ENCODE measurements at regions not wholly inside any gene's neighbourhood (a gene's known extent, or its start where the extent isn't known, plus 50 kb on each side); places are given as distances from the start of the nearest gene placed in this dataset.

DNA sequence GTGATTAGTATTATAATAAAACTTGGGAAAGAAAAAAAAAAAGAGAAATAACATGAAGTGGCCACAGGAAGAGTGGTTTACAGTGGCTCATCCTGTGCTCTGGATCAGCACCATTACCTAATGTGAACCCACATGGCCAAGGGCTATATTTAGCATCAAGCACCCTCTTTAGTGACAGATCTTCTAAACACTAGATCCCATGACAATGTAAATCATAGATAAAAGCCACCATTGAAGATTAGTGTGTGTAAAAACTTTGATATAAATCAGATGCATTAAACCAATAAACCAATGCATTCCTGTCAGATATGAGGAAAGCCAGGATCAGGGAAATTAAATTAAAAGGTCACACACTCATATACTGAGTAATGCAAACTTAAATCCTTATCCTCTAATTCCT is 400.6 kb upstream of the MAGEB18 start:
- no peaks in the 10 kb centered on the region for H3K9me3 ChIP-seq
- intact Hi-C loops (cut with DNase I; ENCODE audit: low total_unique reads), result no loop called here
- H3K36me3 ChIP-seq, result no peaks in the 10 kb centered on the region
- TF ChIP-seq, protein P1, sequence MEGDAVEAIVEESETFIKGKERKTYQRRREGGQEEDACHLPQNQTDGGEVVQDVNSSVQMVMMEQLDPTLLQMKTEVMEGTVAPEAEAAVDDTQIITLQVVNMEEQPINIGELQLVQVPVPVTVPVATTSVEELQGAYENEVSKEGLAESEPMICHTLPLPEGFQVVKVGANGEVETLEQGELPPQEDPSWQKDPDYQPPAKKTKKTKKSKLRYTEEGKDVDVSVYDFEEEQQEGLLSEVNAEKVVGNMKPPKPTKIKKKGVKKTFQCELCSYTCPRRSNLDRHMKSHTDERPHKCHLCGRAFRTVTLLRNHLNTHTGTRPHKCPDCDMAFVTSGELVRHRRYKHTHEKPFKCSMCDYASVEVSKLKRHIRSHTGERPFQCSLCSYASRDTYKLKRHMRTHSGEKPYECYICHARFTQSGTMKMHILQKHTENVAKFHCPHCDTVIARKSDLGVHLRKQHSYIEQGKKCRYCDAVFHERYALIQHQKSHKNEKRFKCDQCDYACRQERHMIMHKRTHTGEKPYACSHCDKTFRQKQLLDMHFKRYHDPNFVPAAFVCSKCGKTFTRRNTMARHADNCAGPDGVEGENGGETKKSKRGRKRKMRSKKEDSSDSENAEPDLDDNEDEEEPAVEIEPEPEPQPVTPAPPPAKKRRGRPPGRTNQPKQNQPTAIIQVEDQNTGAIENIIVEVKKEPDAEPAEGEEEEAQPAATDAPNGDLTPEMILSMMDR (IDR thresholded peaks at IDR 0.05), result no peak
- no peak for TF ChIP-seq EP300 (IDR thresholded peaks at IDR 0.05)
- no peak for TF ChIP-seq POLR2AphosphoS5 (IDR thresholded peaks at IDR 0.05)
- no peak for TF ChIP-seq POLR2A (IDR thresholded peaks at IDR 0.05)
- no peaks in the 10 kb centered on the region for H3K27me3 ChIP-seq
- DNase-seq, result peak in 1 of 2 donors; percentile 11
- no peak overlapping the region for H3K27ac ChIP-seq
- H3K4me1 ChIP-seq, result no peaks in the 10 kb centered on the region
- no peak overlapping the region for H3K4me3 ChIP-seq

DNA sequence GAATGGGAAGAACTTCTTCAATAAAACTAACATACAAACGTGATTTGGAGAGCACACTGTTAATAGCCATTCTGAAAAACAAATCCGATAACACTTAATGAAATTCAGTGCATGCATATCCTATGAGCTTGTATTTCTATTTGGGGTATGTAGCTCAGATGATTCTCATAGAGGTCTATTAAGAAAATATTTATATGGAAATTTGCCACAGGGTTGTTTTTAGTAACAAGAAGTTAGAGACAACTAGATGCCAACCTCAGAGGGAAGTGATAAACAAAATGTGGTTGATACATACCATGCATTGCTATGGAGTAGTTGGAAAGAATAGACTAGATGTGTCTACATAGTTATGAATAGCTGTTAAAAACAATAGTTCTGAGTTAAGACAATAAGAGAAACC is 395.8 kb upstream of the MAGEB18 start:
- intact Hi-C loops (cut with DNase I; ENCODE audit: low total_unique reads), result no loop called here
- Histone ChIP-seq H3K4me1 (no peaks in the 10 kb centered on the region), H3K4me3 (no peak overlapping the region), H3K9me3 (no peaks in the 10 kb centered on the region), H3K36me3 (no peaks in the 10 kb centered on the region), H3K27ac (no peak overlapping the region), H3K27me3 (no peaks in the 10 kb centered on the region)
- TF ChIP-seq POLR2AphosphoS5 (IDR thresholded peaks at IDR 0.05) (no peak), POLR2A (IDR thresholded peaks at IDR 0.05) (no peak), EP300 (IDR thresholded peaks at IDR 0.05) (no peak)
- TF ChIP-seq, protein P1 (IDR thresholded peaks at IDR 0.05), result no peak
- no peak for DNase-seq
- 22 to 81% (median 46%) methylated on average over 2 of the region's 2 CpGs for WGBS, 5 donors

DNA sequence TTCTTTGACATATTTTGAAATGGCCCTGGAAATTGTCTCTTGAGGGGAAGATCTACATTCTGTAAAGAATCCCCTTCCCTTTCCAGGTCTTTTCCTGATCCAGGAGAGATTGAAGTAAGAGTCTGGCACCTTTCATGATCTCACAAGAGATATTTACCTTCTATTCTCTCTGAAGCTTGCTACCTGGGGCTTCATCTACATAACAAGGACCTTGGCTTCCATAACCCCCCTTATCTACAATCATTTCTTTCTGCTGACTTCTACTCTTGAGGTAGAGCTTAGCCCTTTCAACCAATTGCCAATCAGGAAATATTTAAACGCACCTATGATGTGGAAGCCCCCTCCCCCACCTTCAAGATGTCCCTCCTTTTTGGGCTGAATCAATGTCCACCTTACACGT is 383.7 kb upstream of the MAGEB18 start:
- Histone ChIP-seq H3K4me3 (no peak overlapping the region), H3K36me3 (no peaks in the 10 kb centered on the region), H3K27ac (no peak overlapping the region), H3K9me3 (no peaks in the 10 kb centered on the region), H3K4me1 (no peaks in the 10 kb centered on the region), H3K27me3 (no peaks in the 10 kb centered on the region)
- TF ChIP-seq POLR2A (IDR thresholded peaks at IDR 0.05) (no peak), POLR2AphosphoS5 (IDR thresholded peaks at IDR 0.05) (no peak), EP300 (IDR thresholded peaks at IDR 0.05) (no peak)
- TF ChIP-seq, protein P1 (IDR thresholded peaks at IDR 0.05), result no peak
- no peak for DNase-seq
- WGBS, 5 donors, result 61 to 78% (median 64%) methylated on average over 2 of the region's 2 CpGs
- intact Hi-C loops (cut with DNase I; ENCODE audit: low total_unique reads), result no loop called here

DNA sequence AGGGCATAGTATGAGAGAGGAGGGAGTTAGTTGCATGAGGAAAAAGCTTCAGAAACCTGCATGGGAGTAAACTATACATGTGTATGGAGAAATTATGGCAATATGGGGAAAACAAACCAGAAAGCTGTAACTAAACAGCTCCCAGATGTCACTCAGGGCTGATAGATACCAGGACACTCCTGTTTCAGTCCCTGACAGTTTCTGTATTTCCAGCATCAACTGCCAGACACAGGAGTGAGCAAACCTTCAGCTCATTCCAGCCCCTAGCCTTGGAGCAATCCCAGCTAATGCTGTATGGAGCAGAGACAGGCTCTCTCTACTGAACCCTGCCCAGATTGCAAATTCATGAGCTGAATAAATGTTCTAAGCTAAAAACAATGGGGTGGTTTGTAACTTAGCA is 382.9 kb upstream of the MAGEB18 start:
- intact Hi-C loops (cut with DNase I; ENCODE audit: low total_unique reads), result no loop called here
- no peaks in the 10 kb centered on the region for H3K9me3 ChIP-seq
- DNase-seq, result peak in 1 of 2 donors; percentile 4
- no peaks in the 10 kb centered on the region for H3K4me1 ChIP-seq
- no peak overlapping the region for H3K27ac ChIP-seq
- H3K4me3 ChIP-seq, result no peak overlapping the region
- TF ChIP-seq POLR2A (IDR thresholded peaks at IDR 0.05) (no peak), POLR2AphosphoS5 (IDR thresholded peaks at IDR 0.05) (no peak), EP300 (IDR thresholded peaks at IDR 0.05) (no peak)
- TF ChIP-seq, protein P1 (IDR thresholded peaks at IDR 0.05), result no peak
- no peaks in the 10 kb centered on the region for H3K36me3 ChIP-seq
- H3K27me3 ChIP-seq, result no peaks in the 10 kb centered on the region

Measured in stomach (tissue), 8 donors.